ENCODE measurements at regions not wholly inside any gene's neighbourhood (a gene's known extent, or its start where the extent isn't known, plus 50 kb on each side); places are given as distances from the start of the nearest gene placed in this dataset.

- ChIA-PET POLR2A (no interaction called here), CTCF (no interaction called here)
- H3K27ac Mint-ChIP-seq = no peak overlapping the region
- no peak for TF ChIP-seq ATF3 (CRISPR knock-in tag; conservative IDR thresholded peaks at IDR 0.05)
- no peak for TF ChIP-seq JUN (CRISPR knock-in tag; IDR thresholded peaks at IDR 0.05)
- TF ChIP-seq CREB1 (CRISPR knock-in tag; IDR thresholded peaks at IDR 0.05) = no peak
- TF ChIP-seq FOXK1 (CRISPR knock-in tag; IDR thresholded peaks at IDR 0.05) = no peak
- TF ChIP-seq MAX (CRISPR knock-in tag; IDR thresholded peaks at IDR 0.05) = no peak
- TF ChIP-seq ZMAT4 (CRISPR knock-in tag; IDR thresholded peaks at IDR 0.05) = no peak
- no peak for TF ChIP-seq CBFB (CRISPR knock-in tag; IDR thresholded peaks at IDR 0.05; ENCODE audit: low read depth)
- no peak for TF ChIP-seq ZNF671 (CRISPR knock-in tag; IDR thresholded peaks at IDR 0.05)
- TF ChIP-seq SOX15 (CRISPR knock-in tag; IDR thresholded peaks at IDR 0.05) = no peak
- TF ChIP-seq NFYB (CRISPR knock-in tag; conservative IDR thresholded peaks at IDR 0.05; ENCODE audit: low read depth) = no peak
- no peak for TF ChIP-seq PRDM15 (CRISPR knock-in tag; IDR thresholded peaks at IDR 0.05)
- TF ChIP-seq CREM (CRISPR knock-in tag; IDR thresholded peaks at IDR 0.05) = no peak
- TF ChIP-seq NFATC4 (CRISPR knock-in tag; IDR thresholded peaks at IDR 0.05) = no peak
- TF ChIP-seq IRF1 (CRISPR knock-in tag; IDR thresholded peaks at IDR 0.05) = no peak
- TF ChIP-seq, protein P1, sequence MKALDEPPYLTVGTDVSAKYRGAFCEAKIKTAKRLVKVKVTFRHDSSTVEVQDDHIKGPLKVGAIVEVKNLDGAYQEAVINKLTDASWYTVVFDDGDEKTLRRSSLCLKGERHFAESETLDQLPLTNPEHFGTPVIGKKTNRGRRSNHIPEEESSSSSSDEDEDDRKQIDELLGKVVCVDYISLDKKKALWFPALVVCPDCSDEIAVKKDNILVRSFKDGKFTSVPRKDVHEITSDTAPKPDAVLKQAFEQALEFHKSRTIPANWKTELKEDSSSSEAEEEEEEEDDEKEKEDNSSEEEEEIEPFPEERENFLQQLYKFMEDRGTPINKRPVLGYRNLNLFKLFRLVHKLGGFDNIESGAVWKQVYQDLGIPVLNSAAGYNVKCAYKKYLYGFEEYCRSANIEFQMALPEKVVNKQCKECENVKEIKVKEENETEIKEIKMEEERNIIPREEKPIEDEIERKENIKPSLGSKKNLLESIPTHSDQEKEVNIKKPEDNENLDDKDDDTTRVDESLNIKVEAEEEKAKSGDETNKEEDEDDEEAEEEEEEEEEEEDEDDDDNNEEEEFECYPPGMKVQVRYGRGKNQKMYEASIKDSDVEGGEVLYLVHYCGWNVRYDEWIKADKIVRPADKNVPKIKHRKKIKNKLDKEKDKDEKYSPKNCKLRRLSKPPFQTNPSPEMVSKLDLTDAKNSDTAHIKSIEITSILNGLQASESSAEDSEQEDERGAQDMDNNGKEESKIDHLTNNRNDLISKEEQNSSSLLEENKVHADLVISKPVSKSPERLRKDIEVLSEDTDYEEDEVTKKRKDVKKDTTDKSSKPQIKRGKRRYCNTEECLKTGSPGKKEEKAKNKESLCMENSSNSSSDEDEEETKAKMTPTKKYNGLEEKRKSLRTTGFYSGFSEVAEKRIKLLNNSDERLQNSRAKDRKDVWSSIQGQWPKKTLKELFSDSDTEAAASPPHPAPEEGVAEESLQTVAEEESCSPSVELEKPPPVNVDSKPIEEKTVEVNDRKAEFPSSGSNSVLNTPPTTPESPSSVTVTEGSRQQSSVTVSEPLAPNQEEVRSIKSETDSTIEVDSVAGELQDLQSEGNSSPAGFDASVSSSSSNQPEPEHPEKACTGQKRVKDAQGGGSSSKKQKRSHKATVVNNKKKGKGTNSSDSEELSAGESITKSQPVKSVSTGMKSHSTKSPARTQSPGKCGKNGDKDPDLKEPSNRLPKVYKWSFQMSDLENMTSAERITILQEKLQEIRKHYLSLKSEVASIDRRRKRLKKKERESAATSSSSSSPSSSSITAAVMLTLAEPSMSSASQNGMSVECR (CRISPR knock-in tag; IDR thresholded peaks at IDR 0.05; ENCODE audit: borderline replicate concordance) = no peak
- TF ChIP-seq TCF7 (CRISPR knock-in tag; IDR thresholded peaks at IDR 0.05; ENCODE audit: low read depth) = no peak
- TF ChIP-seq ATF2 (CRISPR knock-in tag; IDR thresholded peaks at IDR 0.05; ENCODE audit: borderline replicate concordance, low read depth) = no peak
- no peak for TF ChIP-seq ZNF263 (CRISPR knock-in tag; IDR thresholded peaks at IDR 0.05; ENCODE audit: low read depth)
- TF ChIP-seq, protein P2, sequence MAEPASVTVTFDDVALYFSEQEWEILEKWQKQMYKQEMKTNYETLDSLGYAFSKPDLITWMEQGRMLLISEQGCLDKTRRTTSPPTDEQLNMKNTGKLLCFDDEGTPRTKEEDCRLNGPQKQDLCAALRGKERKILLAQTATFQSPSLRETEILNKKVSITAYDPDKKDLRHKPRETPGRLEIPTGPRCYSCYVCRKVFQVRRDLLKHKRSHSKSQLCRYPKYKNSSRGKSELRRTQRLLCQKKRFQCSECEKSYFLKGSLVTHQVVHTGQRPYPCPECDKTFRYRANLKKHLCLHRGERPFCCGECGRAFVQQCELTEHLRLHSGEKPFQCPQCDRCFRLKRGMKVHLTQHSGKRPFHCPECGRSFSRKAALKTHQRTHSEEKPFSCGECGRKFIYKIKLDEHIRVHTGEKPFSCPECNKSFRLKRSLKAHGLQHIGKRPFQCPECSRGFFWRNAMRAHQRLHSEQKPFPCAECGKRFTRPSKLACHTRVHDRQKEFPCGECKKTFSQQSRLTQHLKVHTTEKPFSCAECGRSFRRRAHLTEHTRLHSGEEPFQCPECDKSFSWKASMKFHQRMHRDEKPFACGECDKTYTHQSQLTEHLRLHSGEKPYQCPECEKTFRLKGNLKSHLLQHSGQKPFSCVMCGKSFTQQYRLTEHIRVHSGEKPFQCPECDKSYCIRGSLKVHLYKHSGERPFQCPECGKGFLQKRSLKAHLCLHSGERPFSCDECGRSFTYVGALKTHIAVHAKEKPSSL (CRISPR knock-in tag; conservative IDR thresholded peaks at IDR 0.05) = no peak
- no peak for TF ChIP-seq ATF6 (CRISPR knock-in tag; IDR thresholded peaks at IDR 0.05)
- peaks cover 57% of the 10 kb centered on the region for H3K4me1 Mint-ChIP-seq
- no peak overlapping the region for H3K4me3 Mint-ChIP-seq
- DNase-seq (ENCODE audit: low spot score) (peak; percentile 39), ATAC-seq (peak; percentile 74)
- peaks cover 3% of the 10 kb centered on the region; the same call in 1 of the 2 replicates for H3K27me3 Mint-ChIP-seq (ENCODE audit: low read depth)
- H3K36me3 Mint-ChIP-seq = no peaks in the 10 kb centered on the region
- H3K9me3 Mint-ChIP-seq = no peaks in the 10 kb centered on the region; the same call in 1 of the 2 replicates
These were observed 113.0 kb upstream of the COPS8 start for GRCh38 chr2:236972491-236973342.
